GM19372 (cell line): ENCODE measurements at regions not wholly inside any gene's neighbourhood (a gene's known extent, or its start where the extent isn't known, plus 50 kb on each side); places are given as distances from the start of the nearest gene placed in this dataset.
"Not testable (repeated sequence)": the region's sequence is repeated elsewhere in the genome, so short reads cannot be mapped to it uniquely, and the experiment has no call there.

Experiments used
- ATAC-seq: cut with Tn5 transposase; IDR thresholded peaks from one replicate; pipeline ENCODE4 v1.9.1; 2021; ENCODE audit warnings: mild to moderate bottlenecking, low read depth, moderate library complexity; ENCODE audit not compliant: unreplicated experiment

- no peak for ATAC-seq
Observed at GRCh38 chr2:228613133-228613850, 431.8 kb upstream of the SPHKAP start.

- ATAC-seq = no peak
Observed at GRCh38 chr2:228611171-228611570, 429.7 kb upstream of the SPHKAP start.

GRCh38 chr2:228602288-228602687 is 420.8 kb upstream of the SPHKAP start:
- ATAC-seq = no peak

- ATAC-seq = no peak
Observed at GRCh38 chr2:228600265-228600664, 418.8 kb upstream of the SPHKAP start.

GRCh38 chr2:228599781-228600180 is 418.3 kb upstream of the SPHKAP start:
- ATAC-seq = no peak

GRCh38 chr2:228599297-228599696 is 417.8 kb upstream of the SPHKAP start:
- ATAC-seq = no peak

- ATAC-seq = no peak
Observed at GRCh38 chr2:228597032-228597431, 415.5 kb upstream of the SPHKAP start.

- ATAC-seq = no peak
Observed at GRCh38 chr2:228594012-228594411, 412.5 kb upstream of the SPHKAP start.

GRCh38 chr2:228592925-228593324 is 411.4 kb upstream of the SPHKAP start:
- no peak for ATAC-seq

- no peak for ATAC-seq
Observed at GRCh38 chr2:228590681-228591080, 409.2 kb upstream of the SPHKAP start.

GRCh38 chr2:228589115-228589514 is 407.6 kb upstream of the SPHKAP start:
- ATAC-seq = no peak

- ATAC-seq = no peak
Observed at GRCh38 chr2:228581731-228582130, 400.2 kb upstream of the SPHKAP start.

GRCh38 chr2:228575897-228576296 is 394.4 kb upstream of the SPHKAP start:
- ATAC-seq = no peak

GRCh38 chr2:228568275-228568674 is 386.8 kb upstream of the SPHKAP start:
- not testable (repeated sequence) for ATAC-seq

GRCh38 chr2:228561816-228562215 is 380.3 kb upstream of the SPHKAP start:
- ATAC-seq = no peak

- ATAC-seq = peak; percentile 77
Observed at GRCh38 chr2:228559774-228560415, 378.4 kb upstream of the SPHKAP start.

GRCh38 chr2:228556717-228557116 is 375.2 kb upstream of the SPHKAP start:
- no peak for ATAC-seq

- no peak for ATAC-seq
Observed at GRCh38 chr2:228549441-228550007, 368.0 kb upstream of the SPHKAP start.

- ATAC-seq = no peak
Observed at GRCh38 chr2:228548230-228548629, 366.7 kb upstream of the SPHKAP start.

GRCh38 chr2:228545748-228546145 is 364.3 kb upstream of the SPHKAP start:
- no peak for ATAC-seq

- no peak for ATAC-seq
Observed at GRCh38 chr2:228545041-228545747, 363.7 kb upstream of the SPHKAP start.
